Motor neuron (in vitro differentiated cells): ENCODE measurements at regions not wholly inside any gene's neighbourhood (a gene's known extent, or its start where the extent isn't known, plus 50 kb on each side); places are given as distances from the start of the nearest gene placed in this dataset.

ENCODE experiments used
- ATAC-seq, 8 experiments: fragments of 200-7000 bp; cut with Tn5 transposase; replicated peaks in 6 of 8; 2 replicates each; pipeline ENCODE4 v1.8.0; 2021; ENCODE audit warnings: mild to moderate bottlenecking in 8 of 8, moderate library complexity in 8 of 8
- H3K27ac ChIP-seq, 2 donors: fragments of 250-450 bp; sonication (Bioruptor Pico); 2 replicates each; pipeline ENCODE4 v1.9.0; 2021; ENCODE audit warnings: antibody characterized with exemption in 2 of 2, mild to moderate bottlenecking in 2 of 2, moderate library complexity in 1 of 2
- H3K4me1 ChIP-seq, 2 donors: fragments of 250-450 bp; sonication (Bioruptor Pico); replicated peaks in 1 of 2; 2 replicates each; pipeline ENCODE4 v1.6.1; 2021; ENCODE audit warnings: antibody characterized with exemption in 2 of 2, mild to moderate bottlenecking in 2 of 2, moderate library complexity in 1 of 2
- H3K4me3 ChIP-seq, 5 donors: fragments of 250-450 bp; sonication (Bioruptor Pico); 2 replicates each; pipeline ENCODE4 v1.9.0; 2021; ENCODE audit warnings: antibody characterized with exemption in 5 of 5, mild to moderate bottlenecking in 5 of 5, moderate library complexity in 4 of 5
- WGBS, 10 experiments: fragments of 450-650 bp; shearing (Covaris generic); methylation state at CpG; one replicate each; pipeline ENCODE4 v1.0.0; 2022; 5-methylcytosine and 5-hydroxymethylcytosine counted together
- in situ Hi-C, 9 experiments: fragments of 400-800 bp; cut with MboI; loops; one replicate each; pipeline ENCODE4 v1.15.0; 2021; ENCODE audit warnings: low sequenced_read_pairs in 9 of 9, low pct_unique_long_range_greater_than_20kb in 2 of 9; ENCODE audit not compliant: unreplicated experiment in 9 of 9

DNA sequence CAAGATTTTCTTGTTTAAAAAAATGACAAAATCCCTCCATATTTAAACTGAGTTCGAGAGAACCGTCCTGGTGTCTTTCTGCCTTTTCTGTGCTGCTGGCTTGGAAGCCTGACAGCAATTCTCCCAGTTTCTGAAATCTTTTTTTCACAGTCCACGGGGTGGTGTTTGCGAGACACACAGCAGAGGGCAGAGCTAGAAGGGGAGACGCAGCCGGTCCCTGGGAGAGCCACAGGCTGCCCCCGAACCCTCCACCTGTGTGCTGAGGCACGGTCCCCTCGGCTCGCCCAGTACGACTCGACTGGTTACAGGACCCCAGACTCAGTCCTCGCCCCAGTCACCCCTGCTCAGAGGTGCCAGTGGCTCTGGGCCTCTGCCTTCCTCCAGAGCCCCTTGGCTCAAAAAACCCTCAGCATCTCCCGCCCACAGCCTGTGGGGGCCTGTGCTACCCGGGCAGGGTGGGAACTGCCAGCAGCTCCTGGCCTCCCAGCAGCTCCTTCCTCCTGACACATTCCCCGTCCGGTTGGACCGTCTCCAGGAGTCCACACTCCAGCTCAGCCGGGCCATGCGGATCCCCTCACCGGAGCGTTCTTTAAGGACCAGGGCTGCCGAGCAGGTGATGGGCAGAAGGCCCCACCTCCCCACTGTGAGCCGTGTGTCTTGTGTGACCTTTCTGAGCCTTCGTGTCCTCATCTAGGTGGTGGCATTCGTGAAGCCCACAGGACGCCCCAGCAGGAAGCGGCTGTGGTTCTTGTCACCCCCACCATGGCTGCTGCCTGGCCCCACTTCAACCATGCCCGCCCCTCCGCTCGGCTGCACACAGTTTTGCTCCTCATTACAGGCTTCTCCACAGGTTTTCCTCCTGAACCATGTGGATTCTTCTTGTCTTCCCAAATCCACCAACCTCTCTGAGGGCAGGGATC, 52.3 kb upstream of the EN2 start:
- 0 to 80% (median 31%) methylated on average over 1 to 12 of the region's 31 CpGs; no CpG with 5 or more reads in 2 of the 10 experiments for WGBS, 10 experiments
- no peak overlapping the region for H3K27ac ChIP-seq
- in situ Hi-C loops, result loop anchor here in 1 of 9 experiments (25.0 kb wide), 1 partner anchor 357 kb away; no protein-coding TSS in a partner anchor
- no peak overlapping the region for H3K4me3 ChIP-seq
- ATAC-seq, result peak in 4 of 8 experiments; percentile 16 to 72 (median 44)
- no peaks in the 10 kb centered on the region for H3K4me1 ChIP-seq

DNA sequence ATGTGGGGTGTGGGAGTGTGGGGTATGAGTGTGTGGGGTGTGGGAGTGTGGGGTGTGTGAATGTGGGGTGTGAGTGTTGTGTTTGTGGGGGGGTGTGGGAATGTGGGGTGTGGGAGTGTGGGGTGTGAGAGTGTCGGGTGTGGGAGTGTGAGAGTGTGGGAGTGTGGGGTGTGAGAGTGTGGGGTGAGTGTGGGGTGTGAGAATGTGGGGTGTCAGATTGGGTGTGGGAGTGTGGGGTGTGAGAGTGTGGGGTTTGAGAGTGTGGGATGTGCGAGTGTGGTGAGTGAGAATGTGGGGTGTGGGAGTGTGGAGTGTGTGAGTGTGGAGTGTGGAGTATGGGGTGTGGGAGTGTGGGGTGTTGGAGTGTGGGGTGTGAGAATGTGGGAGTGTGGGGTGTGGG, 50.1 kb upstream of the EN2 start:
- WGBS, 10 experiments, result no CpG with 5 or more reads among the region's 2 CpGs
- ATAC-seq, result no peak
- H3K4me1 ChIP-seq, result no peaks in the 10 kb centered on the region
- H3K4me3 ChIP-seq, result no peak overlapping the region
- no peak overlapping the region for H3K27ac ChIP-seq
- in situ Hi-C loops, result loop anchor here in 1 of 9 experiments (25.0 kb wide), 1 partner anchor 355 kb away; no protein-coding TSS in a partner anchor
